Type B pancreatic cell (in vitro differentiated cells): ENCODE measurements at regions not wholly inside any gene's neighbourhood (a gene's known extent, or its start where the extent isn't known, plus 50 kb on each side); places are given as distances from the start of the nearest gene placed in this dataset.
"Not testable (repeated sequence)": the region's sequence is repeated elsewhere in the genome, so short reads cannot be mapped to it uniquely, and the experiment has no call there.

Experiments used
- DNase-seq: peaks from one replicate; pipeline ENCODE4 v3.0.0; 2021; ENCODE audit warnings: mixed read lengths; ENCODE audit not compliant: unreplicated experiment; ENCODE audit errors: extremely low spot score
- H3K27ac Mint-ChIP-seq: 2 replicates; pipeline ENCODE4 v1.8.0; 2021; ENCODE audit warnings: mild to moderate bottlenecking, mixed read lengths
- H3K27me3 Mint-ChIP-seq: 2 replicates; pipeline ENCODE4 v1.8.0; 2021; ENCODE audit warnings: mixed read lengths
- H3K36me3 Mint-ChIP-seq: 2 replicates; pipeline ENCODE4 v1.8.0; 2021; ENCODE audit warnings: mixed read lengths
- H3K4me1 Mint-ChIP-seq: one replicate; pipeline ENCODE4 v1.8.0; 2021; ENCODE audit warnings: mixed read lengths; ENCODE audit not compliant: unreplicated experiment
- H3K4me3 Mint-ChIP-seq: 2 replicates; pipeline ENCODE4 v1.8.0; 2021; ENCODE audit warnings: mild to moderate bottlenecking, mixed read lengths
- H3K9me3 Mint-ChIP-seq: 2 replicates; pipeline ENCODE4 v1.8.0; 2021; ENCODE audit warnings: mixed read lengths

GRCh38 chr7:76936346-76936745, 95.8 kb downstream of the SPDYE17 start:
- H3K36me3 Mint-ChIP-seq, DNase-seq: not testable (repeated sequence)

GRCh38 chr7:76934711-76935110, 97.5 kb downstream of the SPDYE17 start:
- H3K36me3 Mint-ChIP-seq, H3K4me1 Mint-ChIP-seq, DNase-seq, H3K4me3 Mint-ChIP-seq, H3K9me3 Mint-ChIP-seq, H3K27me3 Mint-ChIP-seq, H3K27ac Mint-ChIP-seq: not testable (repeated sequence)

More at GRCh38 chr7:76936346-76936745, 95.8 kb downstream of the SPDYE17 start:
- not testable (repeated sequence) for H3K9me3 Mint-ChIP-seq, H3K27ac Mint-ChIP-seq, H3K4me3 Mint-ChIP-seq, H3K27me3 Mint-ChIP-seq, H3K4me1 Mint-ChIP-seq

- H3K27me3 Mint-ChIP-seq, H3K4me1 Mint-ChIP-seq, DNase-seq, H3K9me3 Mint-ChIP-seq, H3K4me3 Mint-ChIP-seq, H3K36me3 Mint-ChIP-seq, H3K27ac Mint-ChIP-seq: not testable (repeated sequence)
These were observed 99.2 kb downstream of the SPDYE17 start for GRCh38 chr7:76932957-76933356.

- H3K4me3 Mint-ChIP-seq, DNase-seq, H3K4me1 Mint-ChIP-seq, H3K36me3 Mint-ChIP-seq, H3K9me3 Mint-ChIP-seq, H3K27me3 Mint-ChIP-seq, H3K27ac Mint-ChIP-seq: not testable (repeated sequence)
These were observed 100.7 kb downstream of the SPDYE17 start for GRCh38 chr7:76931441-76931840.

GRCh38 chr7:76930416-76930815, 101.7 kb downstream of the SPDYE17 start:
- H3K27ac Mint-ChIP-seq, H3K36me3 Mint-ChIP-seq, H3K9me3 Mint-ChIP-seq, H3K27me3 Mint-ChIP-seq, H3K4me3 Mint-ChIP-seq, DNase-seq, H3K4me1 Mint-ChIP-seq: not testable (repeated sequence)

- not testable (repeated sequence) for DNase-seq, H3K4me3 Mint-ChIP-seq, H3K36me3 Mint-ChIP-seq, H3K9me3 Mint-ChIP-seq, H3K27me3 Mint-ChIP-seq, H3K27ac Mint-ChIP-seq, H3K4me1 Mint-ChIP-seq
These were observed 103.4 kb downstream of the SPDYE17 start for GRCh38 chr7:76928751-76929150.

GRCh38 chr7:76927741-76928393, 104.3 kb downstream of the SPDYE17 start:
- not testable (repeated sequence) for H3K27ac Mint-ChIP-seq, H3K4me3 Mint-ChIP-seq, H3K36me3 Mint-ChIP-seq, H3K27me3 Mint-ChIP-seq, DNase-seq, H3K4me1 Mint-ChIP-seq, H3K9me3 Mint-ChIP-seq

- DNase-seq, H3K27me3 Mint-ChIP-seq, H3K4me3 Mint-ChIP-seq, H3K36me3 Mint-ChIP-seq, H3K4me1 Mint-ChIP-seq, H3K9me3 Mint-ChIP-seq, H3K27ac Mint-ChIP-seq: not testable (repeated sequence)
These were observed 105.7 kb downstream of the SPDYE17 start for GRCh38 chr7:76926416-76926815.

GRCh38 chr7:76924756-76925155, 107.4 kb downstream of the SPDYE17 start:
- H3K4me3 Mint-ChIP-seq, H3K27me3 Mint-ChIP-seq, H3K9me3 Mint-ChIP-seq, DNase-seq, H3K27ac Mint-ChIP-seq, H3K36me3 Mint-ChIP-seq, H3K4me1 Mint-ChIP-seq: not testable (repeated sequence)

- not testable (repeated sequence) for DNase-seq, H3K27ac Mint-ChIP-seq, H3K27me3 Mint-ChIP-seq, H3K4me3 Mint-ChIP-seq, H3K9me3 Mint-ChIP-seq, H3K36me3 Mint-ChIP-seq
- H3K4me1 Mint-ChIP-seq: peaks cover 11% of the 10 kb centered on the region
These were observed 113.5 kb downstream of the SPDYE17 start for GRCh38 chr7:76918619-76919018.

GRCh38 chr7:76914361-76914760, 117.8 kb downstream of the SPDYE17 start:
- Mint-ChIP-seq H3K4me3 (peak overlapping the region; percentile 58), H3K4me1 (peaks cover 23% of the 10 kb centered on the region), H3K27ac (peak overlapping the region; percentile 87)
- H3K9me3 Mint-ChIP-seq, H3K36me3 Mint-ChIP-seq, DNase-seq, H3K27me3 Mint-ChIP-seq: not testable (repeated sequence)

- Mint-ChIP-seq H3K4me1 (peaks cover 23% of the 10 kb centered on the region), H3K4me3 (peak overlapping the region; percentile 47), H3K27ac (peak overlapping the region; percentile 39)
- not testable (repeated sequence) for H3K27me3 Mint-ChIP-seq, DNase-seq, H3K36me3 Mint-ChIP-seq, H3K9me3 Mint-ChIP-seq
These were observed 119.9 kb downstream of the SPDYE17 start for GRCh38 chr7:76912011-76912814.

- H3K27me3 Mint-ChIP-seq, DNase-seq, H3K27ac Mint-ChIP-seq, H3K4me3 Mint-ChIP-seq, H3K36me3 Mint-ChIP-seq, H3K4me1 Mint-ChIP-seq, H3K9me3 Mint-ChIP-seq: not testable (repeated sequence)
These were observed 127.5 kb downstream of the SPDYE17 start for GRCh38 chr7:76904688-76905087.

GRCh38 chr7:76901944-76902710, 130.0 kb downstream of the SPDYE17 start:
- not testable (repeated sequence) for DNase-seq, H3K36me3 Mint-ChIP-seq, H3K27ac Mint-ChIP-seq, H3K9me3 Mint-ChIP-seq, H3K4me1 Mint-ChIP-seq, H3K4me3 Mint-ChIP-seq, H3K27me3 Mint-ChIP-seq
